ENCODE measurements at regions not wholly inside any gene's neighbourhood (a gene's known extent, or its start where the extent isn't known, plus 50 kb on each side); places are given as distances from the start of the nearest gene placed in this dataset.
A peak's percentile ranks its signal among the peaks of the same experiment; 100 is the strongest.

DNA sequence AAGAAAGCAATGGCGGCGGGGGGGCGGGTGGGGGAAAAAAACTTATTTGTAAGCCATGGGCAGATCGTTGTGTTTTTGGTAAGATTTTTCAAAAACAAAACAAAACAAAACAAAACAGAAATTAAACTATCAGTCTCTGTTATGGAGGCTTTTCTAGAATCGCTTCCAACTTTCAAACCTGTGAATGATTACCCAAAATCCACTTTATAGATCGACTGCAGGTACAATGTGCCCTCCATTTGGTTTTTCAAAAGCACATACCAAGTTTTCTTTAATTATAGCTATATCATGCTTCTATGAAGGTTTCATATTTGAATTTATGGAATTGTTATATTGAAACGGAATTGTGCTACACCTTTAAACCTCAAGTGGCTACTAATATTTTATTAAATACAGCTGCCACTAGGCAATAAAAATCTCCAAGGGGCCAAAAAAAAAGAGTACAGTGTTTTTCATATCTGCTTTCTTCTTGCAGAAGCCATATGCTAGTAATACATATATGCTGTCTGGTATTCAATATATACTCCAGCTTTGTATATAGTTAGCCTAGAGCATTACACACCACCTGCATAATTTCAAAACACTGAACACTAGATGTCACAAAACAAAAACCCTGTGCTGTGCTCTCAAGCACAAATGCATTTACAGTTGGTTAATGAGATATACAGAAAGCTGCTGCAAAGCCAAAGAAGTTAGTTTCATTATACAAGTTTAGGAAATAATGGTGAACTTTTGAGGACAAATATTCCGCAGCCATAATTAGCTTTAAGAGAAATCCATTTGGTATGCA, 683.8 kb upstream of the NR2F2 start (continued):
- TF ChIP-seq, protein P1, sequence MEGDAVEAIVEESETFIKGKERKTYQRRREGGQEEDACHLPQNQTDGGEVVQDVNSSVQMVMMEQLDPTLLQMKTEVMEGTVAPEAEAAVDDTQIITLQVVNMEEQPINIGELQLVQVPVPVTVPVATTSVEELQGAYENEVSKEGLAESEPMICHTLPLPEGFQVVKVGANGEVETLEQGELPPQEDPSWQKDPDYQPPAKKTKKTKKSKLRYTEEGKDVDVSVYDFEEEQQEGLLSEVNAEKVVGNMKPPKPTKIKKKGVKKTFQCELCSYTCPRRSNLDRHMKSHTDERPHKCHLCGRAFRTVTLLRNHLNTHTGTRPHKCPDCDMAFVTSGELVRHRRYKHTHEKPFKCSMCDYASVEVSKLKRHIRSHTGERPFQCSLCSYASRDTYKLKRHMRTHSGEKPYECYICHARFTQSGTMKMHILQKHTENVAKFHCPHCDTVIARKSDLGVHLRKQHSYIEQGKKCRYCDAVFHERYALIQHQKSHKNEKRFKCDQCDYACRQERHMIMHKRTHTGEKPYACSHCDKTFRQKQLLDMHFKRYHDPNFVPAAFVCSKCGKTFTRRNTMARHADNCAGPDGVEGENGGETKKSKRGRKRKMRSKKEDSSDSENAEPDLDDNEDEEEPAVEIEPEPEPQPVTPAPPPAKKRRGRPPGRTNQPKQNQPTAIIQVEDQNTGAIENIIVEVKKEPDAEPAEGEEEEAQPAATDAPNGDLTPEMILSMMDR (conservative IDR thresholded peaks at IDR 0.05; ENCODE audit: low read depth in 2 of 2) = no peak

DNA sequence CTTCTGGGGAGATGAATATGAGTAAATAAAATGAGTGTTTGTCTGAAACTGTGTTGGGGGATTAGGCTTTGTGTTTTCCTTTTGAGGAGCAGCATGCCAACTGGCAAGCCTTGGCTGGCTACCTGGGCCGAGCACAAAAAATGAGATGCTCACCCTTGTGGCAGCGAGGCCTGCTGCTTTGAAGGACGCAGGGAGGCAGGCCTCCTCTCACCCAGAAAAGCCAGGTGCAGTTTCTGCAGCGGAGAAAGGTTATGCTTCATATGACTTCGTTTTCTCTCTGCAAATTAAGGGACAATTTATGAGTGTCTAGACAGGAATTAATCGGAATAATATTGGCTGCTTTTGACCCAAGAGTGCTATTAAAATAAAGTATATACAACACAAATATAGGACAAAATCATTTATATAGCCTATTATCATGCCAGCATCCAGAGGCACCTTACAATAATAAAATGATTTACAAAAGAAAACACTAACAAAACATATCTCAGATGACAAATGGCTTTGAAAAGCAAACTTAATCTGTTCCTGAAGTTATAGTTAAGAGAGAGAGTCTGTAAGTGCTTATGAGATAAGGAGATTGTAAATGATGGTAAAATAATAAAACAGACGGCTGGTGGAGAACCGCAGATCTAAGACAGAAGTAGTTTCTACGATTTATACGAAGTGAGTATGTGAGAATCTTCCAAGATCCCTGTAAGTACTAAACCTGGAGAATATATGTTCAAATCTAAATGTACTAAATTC, 682.8 kb upstream of the NR2F2 start:
- Mint-ChIP-seq H3K36me3 (ENCODE audit: low read depth) (no peaks in the 10 kb centered on the region), H3K4me1 (no peaks in the 10 kb centered on the region), H3K4me3 (no peak overlapping the region), H3K27ac (no peak overlapping the region), H3K9me3 (no peaks in the 10 kb centered on the region), H3K27me3 (ENCODE audit: insufficient read depth, low read depth, poor library complexity) (no peaks in the 10 kb centered on the region)
- TF ChIP-seq EZH2phosphoT487 (IDR thresholded peaks at IDR 0.05; ENCODE audit: unreplicated experiment) (no peak), JUNB (IDR thresholded peaks at IDR 0.05; ENCODE audit: unreplicated experiment) (no peak), CREB1 (CRISPR knock-in tag; IDR thresholded peaks at IDR 0.05; ENCODE audit: low read depth) (no peak)
- TF ChIP-seq, protein P2, sequence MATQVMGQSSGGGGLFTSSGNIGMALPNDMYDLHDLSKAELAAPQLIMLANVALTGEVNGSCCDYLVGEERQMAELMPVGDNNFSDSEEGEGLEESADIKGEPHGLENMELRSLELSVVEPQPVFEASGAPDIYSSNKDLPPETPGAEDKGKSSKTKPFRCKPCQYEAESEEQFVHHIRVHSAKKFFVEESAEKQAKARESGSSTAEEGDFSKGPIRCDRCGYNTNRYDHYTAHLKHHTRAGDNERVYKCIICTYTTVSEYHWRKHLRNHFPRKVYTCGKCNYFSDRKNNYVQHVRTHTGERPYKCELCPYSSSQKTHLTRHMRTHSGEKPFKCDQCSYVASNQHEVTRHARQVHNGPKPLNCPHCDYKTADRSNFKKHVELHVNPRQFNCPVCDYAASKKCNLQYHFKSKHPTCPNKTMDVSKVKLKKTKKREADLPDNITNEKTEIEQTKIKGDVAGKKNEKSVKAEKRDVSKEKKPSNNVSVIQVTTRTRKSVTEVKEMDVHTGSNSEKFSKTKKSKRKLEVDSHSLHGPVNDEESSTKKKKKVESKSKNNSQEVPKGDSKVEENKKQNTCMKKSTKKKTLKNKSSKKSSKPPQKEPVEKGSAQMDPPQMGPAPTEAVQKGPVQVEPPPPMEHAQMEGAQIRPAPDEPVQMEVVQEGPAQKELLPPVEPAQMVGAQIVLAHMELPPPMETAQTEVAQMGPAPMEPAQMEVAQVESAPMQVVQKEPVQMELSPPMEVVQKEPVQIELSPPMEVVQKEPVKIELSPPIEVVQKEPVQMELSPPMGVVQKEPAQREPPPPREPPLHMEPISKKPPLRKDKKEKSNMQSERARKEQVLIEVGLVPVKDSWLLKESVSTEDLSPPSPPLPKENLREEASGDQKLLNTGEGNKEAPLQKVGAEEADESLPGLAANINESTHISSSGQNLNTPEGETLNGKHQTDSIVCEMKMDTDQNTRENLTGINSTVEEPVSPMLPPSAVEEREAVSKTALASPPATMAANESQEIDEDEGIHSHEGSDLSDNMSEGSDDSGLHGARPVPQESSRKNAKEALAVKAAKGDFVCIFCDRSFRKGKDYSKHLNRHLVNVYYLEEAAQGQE (IDR thresholded peaks at IDR 0.05; ENCODE audit: unreplicated experiment) = no peak
- TF ChIP-seq, protein P3, sequence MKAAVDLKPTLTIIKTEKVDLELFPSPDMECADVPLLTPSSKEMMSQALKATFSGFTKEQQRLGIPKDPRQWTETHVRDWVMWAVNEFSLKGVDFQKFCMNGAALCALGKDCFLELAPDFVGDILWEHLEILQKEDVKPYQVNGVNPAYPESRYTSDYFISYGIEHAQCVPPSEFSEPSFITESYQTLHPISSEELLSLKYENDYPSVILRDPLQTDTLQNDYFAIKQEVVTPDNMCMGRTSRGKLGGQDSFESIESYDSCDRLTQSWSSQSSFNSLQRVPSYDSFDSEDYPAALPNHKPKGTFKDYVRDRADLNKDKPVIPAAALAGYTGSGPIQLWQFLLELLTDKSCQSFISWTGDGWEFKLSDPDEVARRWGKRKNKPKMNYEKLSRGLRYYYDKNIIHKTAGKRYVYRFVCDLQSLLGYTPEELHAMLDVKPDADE (IDR thresholded peaks at IDR 0.05) = no peak
- TF ChIP-seq, protein P1 (conservative IDR thresholded peaks at IDR 0.05; ENCODE audit: low read depth in 2 of 2) = 0 out of 4 replicates have a peak, but pooled peaks of 1 of the 2 experiments have one; percentile 3
- no peak overlapping the region for H3K4me3 ChIP-seq
- no peaks in the 10 kb centered on the region for H3K27me3 ChIP-seq (ENCODE audit: insufficient read depth)
- H3K4me2 ChIP-seq = no peak overlapping the region
- no peaks in the 10 kb centered on the region for H3K9me2 ChIP-seq (ENCODE audit: insufficient read depth)
- H4K20me1 ChIP-seq (replicated peaks; ENCODE audit: insufficient read depth) = no peaks in the 10 kb centered on the region
- DNase-seq (ENCODE audit: low spot score) (no peak), ATAC-seq (no peak)
- H3K27ac ChIP-seq (ENCODE audit: low read depth) = no peak overlapping the region
- H3K36me3 ChIP-seq (ENCODE audit: insufficient read depth) = no peaks in the 10 kb centered on the region
- H3F3A ChIP-seq (replicated peaks; ENCODE audit: low read depth) = no peaks in the 10 kb centered on the region
- H3K79me2 ChIP-seq (replicated peaks; ENCODE audit: insufficient read depth) = no peaks in the 10 kb centered on the region
- H2AFZ ChIP-seq = no peak overlapping the region
- H3K4me1 ChIP-seq (ENCODE audit: insufficient read depth) = no peaks in the 10 kb centered on the region
